Chondrocyte (in vitro differentiated cells): ENCODE measurements at regions not wholly inside any gene's neighbourhood (a gene's known extent, or its start where the extent isn't known, plus 50 kb on each side); places are given as distances from the start of the nearest gene placed in this dataset.

Source experiments
- DNase-seq: peaks from one replicate; pipeline ENCODE4 v3.0.0; 2021; ENCODE audit warnings: mixed read lengths, low spot score
- H3K27ac Mint-ChIP-seq: one replicate; pipeline ENCODE4 v1.8.0; 2021; ENCODE audit warnings: mild to moderate bottlenecking, moderate library complexity, mixed read lengths; ENCODE audit not compliant: unreplicated experiment
- H3K27me3 Mint-ChIP-seq: 2 replicates; pipeline ENCODE4 v1.8.0; 2021; ENCODE audit warnings: low read depth, mixed read lengths
- H3K36me3 Mint-ChIP-seq: 2 replicates; pipeline ENCODE4 v1.8.0; 2021; ENCODE audit warnings: low read depth, mixed read lengths
- H3K4me1 Mint-ChIP-seq: 2 replicates; pipeline ENCODE4 v1.8.0; 2021; ENCODE audit warnings: low read depth, mild to moderate bottlenecking, mixed read lengths
- H3K4me3 Mint-ChIP-seq: one replicate; pipeline ENCODE4 v1.8.0; 2021; ENCODE audit warnings: mild to moderate bottlenecking, moderate library complexity, mixed read lengths; ENCODE audit not compliant: unreplicated experiment
- H3K9me3 Mint-ChIP-seq: 2 replicates; pipeline ENCODE4 v1.8.0; 2021; ENCODE audit warnings: low read depth, mixed read lengths
- TF ChIP-seq, protein P1 (sequence below): fragments of 200-600 bp; sonication (generic); IDR thresholded peaks from 2 replicates; pipeline ENCODE4 v1.5.0; 2021; ENCODE audit warnings: antibody characterized with exemption, mild to moderate bottlenecking, moderate library complexity

DNA sequence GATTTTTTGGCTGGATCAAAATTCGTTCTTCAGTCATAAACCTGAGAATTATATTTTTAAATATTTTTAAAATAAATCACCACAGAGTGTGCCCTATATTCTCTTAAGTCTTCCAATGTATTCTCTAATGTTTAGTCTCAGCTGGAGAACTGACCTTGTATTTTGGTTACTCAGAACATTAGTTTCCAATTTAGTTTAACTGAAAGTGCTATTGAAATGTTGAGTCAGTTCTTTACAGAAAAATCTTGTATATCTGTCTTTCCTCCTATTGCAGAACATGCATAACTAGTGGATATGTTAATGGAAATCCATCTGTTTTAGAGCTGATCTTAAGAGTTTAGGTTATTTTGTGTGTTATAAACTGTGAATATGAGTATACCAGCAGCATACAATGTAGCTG, 422.7 kb upstream of the IGFBP3 start:
- DNase-seq, result no peak

GRCh38 chr7:46322937-46323336, 401.9 kb upstream of the IGFBP3 start:
- H3K4me3 Mint-ChIP-seq, result no peak overlapping the region
- no peaks in the 10 kb centered on the region for H3K36me3 Mint-ChIP-seq
- no peaks in the 10 kb centered on the region for H3K27me3 Mint-ChIP-seq
- no peaks in the 10 kb centered on the region for H3K9me3 Mint-ChIP-seq
- H3K27ac Mint-ChIP-seq, result no peak overlapping the region
- peaks cover 31% of the 10 kb centered on the region for H3K4me1 Mint-ChIP-seq
- TF ChIP-seq, protein P1, sequence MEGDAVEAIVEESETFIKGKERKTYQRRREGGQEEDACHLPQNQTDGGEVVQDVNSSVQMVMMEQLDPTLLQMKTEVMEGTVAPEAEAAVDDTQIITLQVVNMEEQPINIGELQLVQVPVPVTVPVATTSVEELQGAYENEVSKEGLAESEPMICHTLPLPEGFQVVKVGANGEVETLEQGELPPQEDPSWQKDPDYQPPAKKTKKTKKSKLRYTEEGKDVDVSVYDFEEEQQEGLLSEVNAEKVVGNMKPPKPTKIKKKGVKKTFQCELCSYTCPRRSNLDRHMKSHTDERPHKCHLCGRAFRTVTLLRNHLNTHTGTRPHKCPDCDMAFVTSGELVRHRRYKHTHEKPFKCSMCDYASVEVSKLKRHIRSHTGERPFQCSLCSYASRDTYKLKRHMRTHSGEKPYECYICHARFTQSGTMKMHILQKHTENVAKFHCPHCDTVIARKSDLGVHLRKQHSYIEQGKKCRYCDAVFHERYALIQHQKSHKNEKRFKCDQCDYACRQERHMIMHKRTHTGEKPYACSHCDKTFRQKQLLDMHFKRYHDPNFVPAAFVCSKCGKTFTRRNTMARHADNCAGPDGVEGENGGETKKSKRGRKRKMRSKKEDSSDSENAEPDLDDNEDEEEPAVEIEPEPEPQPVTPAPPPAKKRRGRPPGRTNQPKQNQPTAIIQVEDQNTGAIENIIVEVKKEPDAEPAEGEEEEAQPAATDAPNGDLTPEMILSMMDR, result no peak
- DNase-seq, result no peak

More for the DNA sequence above, 422.7 kb upstream of the IGFBP3 start:
- H3K9me3 Mint-ChIP-seq, result peaks cover 15% of the 10 kb centered on the region
- peaks cover 5% of the 10 kb centered on the region for H3K36me3 Mint-ChIP-seq
- peaks cover 14% of the 10 kb centered on the region for H3K4me1 Mint-ChIP-seq
- TF ChIP-seq, protein P1, result no peak
- no peaks in the 10 kb centered on the region for H3K27me3 Mint-ChIP-seq
- H3K4me3 Mint-ChIP-seq, result no peak overlapping the region
- no peak overlapping the region for H3K27ac Mint-ChIP-seq

DNA sequence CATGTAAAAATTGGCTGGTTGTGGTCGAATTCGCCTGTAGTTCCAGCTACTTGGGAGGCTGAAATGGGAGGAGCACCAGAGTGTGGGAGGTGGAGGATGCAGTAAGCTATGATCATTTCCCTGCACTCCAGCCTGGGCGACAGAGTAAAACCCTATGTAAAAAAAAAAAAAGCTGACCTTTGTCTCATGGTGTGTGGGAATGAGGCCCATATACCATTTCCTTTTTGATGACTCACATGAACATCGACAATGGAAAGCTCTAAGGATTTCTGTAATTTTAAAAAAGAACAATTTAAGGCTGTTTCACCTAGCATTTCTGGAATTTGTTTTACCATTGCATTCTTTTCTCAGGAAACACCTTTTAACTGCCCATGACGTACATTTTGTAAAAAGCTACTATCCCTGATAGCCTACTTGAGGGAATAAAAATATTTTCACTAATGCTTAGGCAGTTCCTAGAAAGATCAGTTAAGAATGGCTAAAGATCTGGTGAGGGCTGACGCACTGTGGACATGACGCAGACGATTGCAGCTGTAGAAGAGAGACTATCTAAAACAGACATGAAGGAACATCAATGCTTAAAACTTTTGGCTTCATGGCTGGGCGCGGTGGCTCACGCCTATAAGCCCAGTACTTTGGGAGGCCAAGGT, 400.6 kb upstream of the IGFBP3 start:
- Mint-ChIP-seq H3K36me3 (no peaks in the 10 kb centered on the region), H3K27ac (peak overlapping the region; percentile 55), H3K27me3 (no peaks in the 10 kb centered on the region), H3K9me3 (no peaks in the 10 kb centered on the region), H3K4me3 (no peak overlapping the region), H3K4me1 (peaks cover 43% of the 10 kb centered on the region)
- TF ChIP-seq, protein P1, result no peak
- no peak for DNase-seq

- no peak for DNase-seq
- TF ChIP-seq, protein P1, result no peak
- Mint-ChIP-seq H3K4me3 (no peak overlapping the region), H3K4me1 (peaks cover 51% of the 10 kb centered on the region), H3K27me3 (no peaks in the 10 kb centered on the region), H3K36me3 (no peaks in the 10 kb centered on the region), H3K9me3 (no peaks in the 10 kb centered on the region), H3K27ac (peak overlapping the region; percentile 55)
These were observed 399.9 kb upstream of the IGFBP3 start for GRCh38 chr7:46320956-46321355.

DNA sequence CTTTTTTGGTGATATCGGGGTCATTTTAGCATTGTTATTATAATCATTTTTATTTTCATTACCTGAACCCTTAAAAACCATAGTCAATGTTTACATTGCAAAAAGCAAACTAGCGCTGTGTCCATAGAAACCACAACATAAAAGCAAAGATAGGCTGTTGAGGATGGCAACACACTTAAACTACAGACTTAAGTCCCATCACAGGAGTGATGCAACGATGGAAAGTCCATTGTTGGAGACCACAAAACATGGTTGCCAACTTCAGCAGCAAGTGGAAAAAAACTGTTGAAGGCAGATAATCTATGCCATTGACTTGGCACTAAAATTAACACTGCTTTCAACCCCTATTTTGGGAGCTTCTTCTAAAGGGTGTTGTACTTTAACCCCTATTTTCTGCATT, 398.8 kb upstream of the IGFBP3 start:
- TF ChIP-seq, protein P1, result no peak
- Mint-ChIP-seq H3K27ac (no peak overlapping the region), H3K36me3 (no peaks in the 10 kb centered on the region), H3K4me1 (peaks cover 47% of the 10 kb centered on the region), H3K27me3 (no peaks in the 10 kb centered on the region), H3K4me3 (no peak overlapping the region), H3K9me3 (no peaks in the 10 kb centered on the region)
- DNase-seq, result no peak
